ENCODE measurements at regions not wholly inside any gene's neighbourhood (a gene's known extent, or its start where the extent isn't known, plus 50 kb on each side); places are given as distances from the start of the nearest gene placed in this dataset.

- TF ChIP-seq MAX (IDR thresholded peaks at IDR 0.05) = no peak
- no peak for TF ChIP-seq ZBTB33 (CRISPR knock-in tag; IDR thresholded peaks at IDR 0.05)
- TF ChIP-seq, protein P1, sequence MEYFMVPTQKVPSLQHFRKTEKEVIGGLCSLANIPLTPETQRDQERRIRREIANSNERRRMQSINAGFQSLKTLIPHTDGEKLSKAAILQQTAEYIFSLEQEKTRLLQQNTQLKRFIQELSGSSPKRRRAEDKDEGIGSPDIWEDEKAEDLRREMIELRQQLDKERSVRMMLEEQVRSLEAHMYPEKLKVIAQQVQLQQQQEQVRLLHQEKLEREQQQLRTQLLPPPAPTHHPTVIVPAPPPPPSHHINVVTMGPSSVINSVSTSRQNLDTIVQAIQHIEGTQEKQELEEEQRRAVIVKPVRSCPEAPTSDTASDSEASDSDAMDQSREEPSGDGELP (IDR thresholded peaks at IDR 0.05; ENCODE audit: borderline replicate concordance, low read depth) = no peak
- TF ChIP-seq ZNF333 (CRISPR knock-in tag; IDR thresholded peaks at IDR 0.05; ENCODE audit: borderline replicate concordance) = no peak
- no peak for TF ChIP-seq EZH2 (conservative IDR thresholded peaks at IDR 0.05; ENCODE audit: low read depth, low read length)
- no peak for TF ChIP-seq HOXA9 (CRISPR knock-in tag; IDR thresholded peaks at IDR 0.05; ENCODE audit: borderline replicate concordance)
- no peak for TF ChIP-seq CTCF (CRISPR knock-in tag; IDR thresholded peaks at IDR 0.05)
- TF ChIP-seq NFRKB (IDR thresholded peaks at IDR 0.05) = no peak
- TF ChIP-seq, protein P2, sequence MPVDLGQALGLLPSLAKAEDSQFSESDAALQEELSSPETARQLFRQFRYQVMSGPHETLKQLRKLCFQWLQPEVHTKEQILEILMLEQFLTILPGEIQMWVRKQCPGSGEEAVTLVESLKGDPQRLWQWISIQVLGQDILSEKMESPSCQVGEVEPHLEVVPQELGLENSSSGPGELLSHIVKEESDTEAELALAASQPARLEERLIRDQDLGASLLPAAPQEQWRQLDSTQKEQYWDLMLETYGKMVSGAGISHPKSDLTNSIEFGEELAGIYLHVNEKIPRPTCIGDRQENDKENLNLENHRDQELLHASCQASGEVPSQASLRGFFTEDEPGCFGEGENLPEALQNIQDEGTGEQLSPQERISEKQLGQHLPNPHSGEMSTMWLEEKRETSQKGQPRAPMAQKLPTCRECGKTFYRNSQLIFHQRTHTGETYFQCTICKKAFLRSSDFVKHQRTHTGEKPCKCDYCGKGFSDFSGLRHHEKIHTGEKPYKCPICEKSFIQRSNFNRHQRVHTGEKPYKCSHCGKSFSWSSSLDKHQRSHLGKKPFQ (CRISPR knock-in tag; IDR thresholded peaks at IDR 0.05; ENCODE audit: insufficient replicate concordance) = no peak
Measured at GRCh38 chr4:56210397-56210796, 176.9 kb downstream of the AASDH start.

All from HepG2 (cell line).